Activated B cell treated with CpG ODN at 0.5 μM for 24 hours (primary cell): ENCODE measurements at regions not wholly inside any gene's neighbourhood (a gene's known extent, or its start where the extent isn't known, plus 50 kb on each side); places are given as distances from the start of the nearest gene placed in this dataset.

Experiments used
- ATAC-seq: fragments of 200-7000 bp; cut with Tn5 transposase; one replicate; pipeline ENCODE4 v1.10.0; 2021; ENCODE audit warnings: low read depth, mild to moderate bottlenecking, moderate library complexity
- CTCF ChIA-PET: fragments of 350-600 bp; sonication (Branson Sonifier 250); formaldehyde crosslinking; loops from one replicate; lab custom pipeline; 2021; ENCODE audit warnings: antibody characterized with exemption; lab: Charles Lee
- POLR2A ChIA-PET: fragments of 350-600 bp; sonication (Branson Sonifier 250); formaldehyde crosslinking; loops from one replicate; lab custom pipeline; 2021; ENCODE audit warnings: antibody characterized with exemption; lab: Charles Lee
- DNase-seq: peaks from one replicate; pipeline ENCODE4 v3.0.0; 2022
- H3K27ac Mint-ChIP-seq: one replicate; pipeline ENCODE4 v1.8.0; 2020; ENCODE audit warnings: mixed read lengths
- H3K27me3 Mint-ChIP-seq: one replicate; pipeline ENCODE4 v1.8.0; 2021; ENCODE audit warnings: mixed read lengths
- H3K36me3 Mint-ChIP-seq: one replicate; pipeline ENCODE4 v1.8.0; 2021; ENCODE audit warnings: low read depth, mixed read lengths
- H3K4me1 Mint-ChIP-seq: one replicate; pipeline ENCODE4 v1.8.0; 2021; ENCODE audit warnings: mixed read lengths
- H3K4me3 Mint-ChIP-seq: one replicate; pipeline ENCODE4 v1.8.0; 2020; ENCODE audit warnings: mild to moderate bottlenecking, mixed read lengths
- H3K9me3 Mint-ChIP-seq: one replicate; pipeline ENCODE4 v1.8.0; 2020; ENCODE audit warnings: mixed read lengths
- intact Hi-C: fragments of 100-400 bp; cut with micrococcal nuclease; formaldehyde crosslinking; loops from one replicate; pipeline ENCODE4 v1.15.1; 2024
- TF ChIP-seq, protein P1 (sequence below): fragments of 200-600 bp; IDR thresholded peaks from one replicate; pipeline ENCODE4 v1.8.0; 2022; ENCODE audit warnings: antibody characterized with exemption, mild to moderate bottlenecking

DNA sequence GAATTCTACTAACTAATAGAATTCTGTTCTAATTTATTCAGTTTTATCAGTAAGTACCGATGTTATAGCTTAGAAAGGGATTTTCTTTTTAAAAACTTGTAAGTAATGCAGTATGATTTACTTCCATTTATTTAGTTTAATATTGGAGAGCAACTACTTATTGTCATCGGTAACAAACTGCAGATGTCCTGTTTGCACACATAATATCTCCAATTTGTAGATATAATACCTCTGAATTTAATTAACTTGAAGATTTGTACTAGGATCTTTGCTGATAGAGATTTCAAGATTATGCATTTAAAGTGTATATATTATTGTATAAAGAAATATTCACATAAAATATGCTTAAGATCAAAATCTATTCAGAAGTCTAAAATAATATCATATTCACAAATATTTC, 356.7 kb downstream of the PCDH17 start:
- POLR2A ChIA-PET = no interaction called here
- CTCF ChIA-PET = no interaction called here
- peaks cover 8% of the 10 kb centered on the region for H3K9me3 Mint-ChIP-seq
- no peaks in the 10 kb centered on the region for H3K27me3 Mint-ChIP-seq
- H3K36me3 Mint-ChIP-seq = no peaks in the 10 kb centered on the region
- H3K27ac Mint-ChIP-seq = no peak overlapping the region
- intact Hi-C loops = no loop called here
- no peak for ATAC-seq
- TF ChIP-seq, protein P1, sequence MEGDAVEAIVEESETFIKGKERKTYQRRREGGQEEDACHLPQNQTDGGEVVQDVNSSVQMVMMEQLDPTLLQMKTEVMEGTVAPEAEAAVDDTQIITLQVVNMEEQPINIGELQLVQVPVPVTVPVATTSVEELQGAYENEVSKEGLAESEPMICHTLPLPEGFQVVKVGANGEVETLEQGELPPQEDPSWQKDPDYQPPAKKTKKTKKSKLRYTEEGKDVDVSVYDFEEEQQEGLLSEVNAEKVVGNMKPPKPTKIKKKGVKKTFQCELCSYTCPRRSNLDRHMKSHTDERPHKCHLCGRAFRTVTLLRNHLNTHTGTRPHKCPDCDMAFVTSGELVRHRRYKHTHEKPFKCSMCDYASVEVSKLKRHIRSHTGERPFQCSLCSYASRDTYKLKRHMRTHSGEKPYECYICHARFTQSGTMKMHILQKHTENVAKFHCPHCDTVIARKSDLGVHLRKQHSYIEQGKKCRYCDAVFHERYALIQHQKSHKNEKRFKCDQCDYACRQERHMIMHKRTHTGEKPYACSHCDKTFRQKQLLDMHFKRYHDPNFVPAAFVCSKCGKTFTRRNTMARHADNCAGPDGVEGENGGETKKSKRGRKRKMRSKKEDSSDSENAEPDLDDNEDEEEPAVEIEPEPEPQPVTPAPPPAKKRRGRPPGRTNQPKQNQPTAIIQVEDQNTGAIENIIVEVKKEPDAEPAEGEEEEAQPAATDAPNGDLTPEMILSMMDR = no peak
- H3K4me1 Mint-ChIP-seq = no peaks in the 10 kb centered on the region
- H3K4me3 Mint-ChIP-seq = no peak overlapping the region
- no peak for DNase-seq

DNA sequence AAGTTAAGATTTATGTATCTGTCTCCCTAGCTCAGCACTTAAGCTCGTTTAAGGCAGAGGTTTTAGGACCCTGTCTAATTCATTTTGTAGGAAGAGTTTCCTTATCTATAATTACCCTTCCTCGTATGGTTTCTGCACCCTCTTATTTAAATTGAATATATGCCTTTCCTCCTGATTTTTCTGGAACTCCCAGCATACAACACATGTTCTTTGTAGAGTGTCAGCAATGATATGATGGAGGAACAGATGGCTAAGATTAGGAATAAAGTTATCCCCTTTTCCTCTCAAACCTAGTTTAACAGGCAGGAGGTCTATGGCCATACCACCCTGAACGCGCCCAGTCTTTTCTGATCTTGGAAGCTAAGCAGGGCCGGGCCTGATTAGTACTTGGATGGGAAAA, 359.5 kb downstream of the PCDH17 start:
- no peaks in the 10 kb centered on the region for H3K4me1 Mint-ChIP-seq
- no peaks in the 10 kb centered on the region for H3K36me3 Mint-ChIP-seq
- ATAC-seq (no peak), DNase-seq (no peak)
- peaks cover 7% of the 10 kb centered on the region for H3K9me3 Mint-ChIP-seq
- TF ChIP-seq, protein P1 = no peak
- ChIA-PET POLR2A (no interaction called here), CTCF (no interaction called here)
- H3K4me3 Mint-ChIP-seq = no peak overlapping the region
- no peaks in the 10 kb centered on the region for H3K27me3 Mint-ChIP-seq
- no peak overlapping the region for H3K27ac Mint-ChIP-seq
- intact Hi-C loops = no loop called here

DNA sequence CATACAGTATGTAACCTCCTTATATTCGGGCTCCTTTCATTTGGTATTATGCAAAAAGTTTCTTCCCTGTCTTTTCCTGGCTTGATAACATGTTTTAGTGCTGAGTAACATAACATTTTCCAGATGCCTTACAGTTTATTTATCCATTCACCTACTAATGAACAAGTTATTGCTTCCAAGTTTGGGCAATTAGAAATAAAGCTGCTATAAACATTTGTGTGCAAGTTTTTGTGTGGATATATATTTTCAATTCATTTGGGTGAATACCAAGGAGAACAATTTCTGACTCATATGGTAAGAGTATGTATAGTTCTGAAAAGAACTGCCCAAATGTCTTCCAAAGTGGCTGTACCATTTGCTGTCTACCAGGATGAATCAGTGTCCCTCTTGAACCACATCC, 360.9 kb downstream of the PCDH17 start:
- no peak overlapping the region for H3K4me3 Mint-ChIP-seq
- no peak overlapping the region for H3K27ac Mint-ChIP-seq
- no peaks in the 10 kb centered on the region for H3K27me3 Mint-ChIP-seq
- H3K36me3 Mint-ChIP-seq = no peaks in the 10 kb centered on the region
- no peak for DNase-seq
- ATAC-seq = no peak
- TF ChIP-seq, protein P1 = no peak
- no peaks in the 10 kb centered on the region for H3K4me1 Mint-ChIP-seq
- intact Hi-C loops = no loop called here
- CTCF ChIA-PET = no interaction called here
- POLR2A ChIA-PET = no interaction called here
- H3K9me3 Mint-ChIP-seq = peaks cover 4% of the 10 kb centered on the region

DNA sequence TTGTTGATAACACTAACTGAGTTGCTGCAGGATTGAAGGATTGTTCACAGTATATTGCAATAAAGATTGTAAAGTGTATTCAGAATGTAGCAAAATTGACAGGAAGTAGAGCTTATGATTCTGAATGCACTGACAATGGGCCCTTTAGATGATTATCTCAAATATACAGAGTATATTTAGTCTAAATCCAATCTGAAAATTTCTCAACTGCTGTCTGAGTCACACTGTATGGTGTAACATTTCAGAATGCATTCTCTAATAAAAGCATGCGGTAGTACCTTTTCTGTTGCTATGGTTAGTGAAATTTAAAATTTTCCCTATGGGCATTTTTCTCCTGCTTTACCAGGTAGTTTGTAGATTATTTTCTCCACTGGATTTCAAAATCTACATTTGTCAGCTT, 365.2 kb downstream of the PCDH17 start:
- no peaks in the 10 kb centered on the region for H3K27me3 Mint-ChIP-seq
- no peak overlapping the region for H3K4me3 Mint-ChIP-seq
- DNase-seq (no peak), ATAC-seq (no peak)
- TF ChIP-seq, protein P1 = no peak
- H3K36me3 Mint-ChIP-seq = no peaks in the 10 kb centered on the region
- ChIA-PET POLR2A (no interaction called here), CTCF (no interaction called here)
- peaks cover 11% of the 10 kb centered on the region for H3K9me3 Mint-ChIP-seq
- intact Hi-C loops = no loop called here
- H3K27ac Mint-ChIP-seq = no peak overlapping the region
- no peaks in the 10 kb centered on the region for H3K4me1 Mint-ChIP-seq

DNA sequence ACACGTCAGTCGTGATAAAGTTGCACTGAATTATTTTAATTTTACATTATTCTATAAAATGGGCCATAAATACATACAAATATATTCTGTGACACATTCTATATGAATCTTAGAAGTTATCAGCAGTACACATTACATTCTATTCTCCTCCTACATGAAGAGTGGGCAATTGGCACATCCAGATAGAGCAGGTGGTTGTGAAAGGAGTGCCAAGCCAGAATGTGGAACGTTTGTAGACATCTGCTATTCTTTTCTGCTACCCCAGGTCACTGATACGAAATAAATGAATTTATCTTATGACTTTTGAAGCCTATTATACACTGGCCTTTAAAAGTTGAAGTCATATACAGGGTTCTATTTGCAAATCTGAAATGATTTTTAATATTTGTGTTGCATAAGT, 373.2 kb downstream of the PCDH17 start:
- Mint-ChIP-seq H3K9me3 (peaks cover 10% of the 10 kb centered on the region), H3K27me3 (no peaks in the 10 kb centered on the region), H3K36me3 (no peaks in the 10 kb centered on the region), H3K4me1 (no peaks in the 10 kb centered on the region), H3K4me3 (no peak overlapping the region), H3K27ac (no peak overlapping the region)
- ChIA-PET POLR2A (no interaction called here), CTCF (no interaction called here)
- TF ChIP-seq, protein P1 = no peak
- intact Hi-C loops = no loop called here
- no peak for ATAC-seq
- DNase-seq = no peak
